Epithelial cell of prostate (primary cell): ENCODE measurements at regions not wholly inside any gene's neighbourhood (a gene's known extent, or its start where the extent isn't known, plus 50 kb on each side); places are given as distances from the start of the nearest gene placed in this dataset.

Experiments used
- DNase-seq: peaks from one replicate; pipeline ENCODE4 v3.0.0-alpha.2; 2011; ENCODE audit warnings: low read depth, low spot score
- H3K27ac ChIP-seq: fragments of 450-650 bp; 2 replicates; pipeline ENCODE4 v1.5.1; 2017; ENCODE audit warnings: mild to moderate bottlenecking

DNA sequence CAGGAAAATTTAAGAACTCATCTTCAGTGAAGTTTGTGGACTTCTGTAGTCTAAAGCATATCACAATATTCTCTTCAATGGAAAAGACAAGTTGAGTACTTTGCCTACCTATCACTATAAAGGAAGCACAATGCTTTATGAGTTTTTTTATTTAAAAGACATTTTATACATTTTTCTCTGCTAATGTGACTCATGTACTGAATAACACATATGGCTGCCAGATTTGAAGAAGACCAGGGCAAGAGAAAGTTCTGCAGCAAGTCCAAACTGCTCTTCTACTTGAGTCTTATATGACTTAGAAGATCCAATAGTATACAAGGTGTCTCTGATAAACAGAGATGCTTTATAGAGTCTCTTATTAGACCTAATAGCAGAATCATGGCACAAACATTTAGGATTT is 978.4 kb downstream of the TLE4 start:
- DNase-seq = no peak
- H3K27ac ChIP-seq = no peak overlapping the region

DNA sequence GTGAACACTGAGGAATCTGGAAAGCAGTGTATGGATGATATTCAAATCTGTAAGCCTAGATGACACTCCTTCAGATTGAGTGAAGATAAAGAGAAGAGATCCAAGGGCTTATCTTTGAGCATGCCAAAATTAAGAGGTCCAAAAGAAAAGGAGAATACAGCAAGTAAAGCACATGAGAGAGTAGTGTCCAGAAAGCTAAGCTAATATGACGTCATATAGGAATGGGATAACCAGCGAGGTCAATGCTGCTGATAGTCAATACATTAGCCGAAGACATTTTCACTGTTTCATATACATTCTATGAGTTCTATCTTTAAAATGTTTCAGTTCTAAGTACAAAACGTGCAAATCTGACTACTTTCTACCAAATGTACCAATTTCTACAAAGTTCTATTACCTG is 975.8 kb downstream of the TLE4 start:
- DNase-seq = no peak

DNA sequence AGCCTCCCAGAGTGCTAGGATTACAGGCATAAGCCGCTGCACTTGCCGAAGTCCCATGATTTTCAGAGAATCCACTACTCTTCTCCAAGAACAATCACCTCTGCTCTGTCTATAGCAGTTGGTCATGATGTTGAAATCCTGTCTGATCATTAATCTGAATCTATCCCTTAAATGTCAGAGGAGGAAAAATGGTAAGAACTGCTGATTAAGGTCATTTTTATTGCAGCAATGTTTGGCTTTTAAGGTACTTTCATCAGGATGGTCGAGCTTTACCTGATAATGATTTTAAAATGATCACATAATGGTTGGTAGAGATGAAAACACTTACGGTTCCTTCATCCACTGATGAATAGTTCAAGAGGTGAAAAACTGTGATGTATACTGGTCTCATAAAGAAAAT is 968.6 kb downstream of the TLE4 start:
- no peak for DNase-seq
- no peak overlapping the region for H3K27ac ChIP-seq

More for the DNA sequence above, 975.8 kb downstream of the TLE4 start:
- H3K27ac ChIP-seq = no peak overlapping the region

DNA sequence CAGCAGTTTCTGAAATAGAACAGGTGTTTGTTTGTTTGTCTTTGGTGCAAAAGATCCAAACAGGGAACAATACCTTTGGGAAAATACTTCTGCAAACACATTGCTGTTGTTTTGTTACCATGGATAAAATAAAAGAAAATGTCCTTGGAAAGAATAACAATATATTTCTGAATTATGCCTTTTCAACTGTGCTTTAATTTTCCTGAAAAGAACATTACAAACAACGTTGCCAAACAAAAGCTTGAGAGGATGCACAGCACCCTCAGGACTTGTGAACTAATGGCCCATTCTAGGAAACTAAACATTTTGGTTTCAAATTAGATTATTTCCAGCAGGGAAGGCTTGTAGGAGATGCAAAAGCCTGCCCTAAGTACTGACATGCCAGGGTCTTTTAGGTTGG is 967.2 kb downstream of the TLE4 start:
- DNase-seq = no peak
- H3K27ac ChIP-seq = no peak overlapping the region

DNA sequence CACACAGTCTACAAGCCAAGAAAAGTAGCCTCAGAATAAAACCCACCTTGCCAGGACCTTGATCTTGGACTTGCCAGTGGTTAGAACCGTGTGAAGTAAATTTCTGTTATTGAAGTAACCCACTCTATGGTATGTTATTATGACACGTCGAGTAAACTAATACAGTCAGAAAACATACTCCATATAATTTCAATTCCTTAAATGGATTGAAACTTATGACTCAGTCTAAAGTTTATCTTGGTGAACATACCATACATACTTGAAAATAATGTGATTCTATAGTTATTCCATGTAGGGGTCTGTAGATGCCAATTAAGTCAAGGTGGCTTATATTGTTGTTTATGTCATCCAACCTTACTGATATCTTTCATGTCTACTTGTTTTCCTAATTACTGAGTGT is 950.7 kb downstream of the TLE4 start:
- H3K27ac ChIP-seq = no peak overlapping the region
- DNase-seq = no peak

DNA sequence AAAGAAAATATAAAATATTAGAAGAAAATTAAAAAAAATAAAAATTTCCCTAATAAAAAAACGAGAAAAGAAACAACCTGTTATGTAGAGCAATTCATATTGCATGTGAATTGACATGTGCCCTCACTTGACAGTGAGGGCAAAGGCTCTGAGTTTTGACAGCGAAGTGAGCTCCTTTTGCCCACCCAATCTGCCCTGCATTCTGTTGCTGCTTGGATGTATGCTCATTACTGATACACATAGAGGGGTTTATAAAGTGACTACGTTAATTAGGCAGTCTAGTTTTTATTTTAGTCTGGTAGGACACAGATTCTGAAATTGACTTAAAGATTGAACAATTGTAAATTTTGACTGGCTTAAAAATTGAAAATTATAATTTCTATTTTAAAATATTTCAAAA is 949.4 kb downstream of the TLE4 start:
- no peak overlapping the region for H3K27ac ChIP-seq
- no peak for DNase-seq

DNA sequence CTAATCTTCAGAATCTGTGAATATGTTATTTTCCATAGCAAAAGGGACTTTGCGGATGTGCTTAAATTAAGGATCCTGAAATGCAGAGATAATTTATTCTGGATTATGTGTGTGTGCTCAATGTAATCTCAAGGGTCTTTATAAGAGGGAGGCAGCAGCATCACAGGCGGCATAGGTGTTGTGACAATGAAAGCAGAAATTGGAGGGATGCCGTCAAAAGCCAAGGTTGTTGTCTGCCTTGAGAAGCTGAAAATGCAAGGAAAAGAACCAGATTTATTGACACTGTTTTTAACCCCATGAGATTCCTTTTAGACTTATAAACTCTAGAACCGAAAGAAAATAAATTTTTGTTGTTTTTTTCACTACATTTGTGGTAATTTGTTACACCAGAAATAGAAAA is 948.5 kb downstream of the TLE4 start:
- H3K27ac ChIP-seq = no peak overlapping the region

DNA sequence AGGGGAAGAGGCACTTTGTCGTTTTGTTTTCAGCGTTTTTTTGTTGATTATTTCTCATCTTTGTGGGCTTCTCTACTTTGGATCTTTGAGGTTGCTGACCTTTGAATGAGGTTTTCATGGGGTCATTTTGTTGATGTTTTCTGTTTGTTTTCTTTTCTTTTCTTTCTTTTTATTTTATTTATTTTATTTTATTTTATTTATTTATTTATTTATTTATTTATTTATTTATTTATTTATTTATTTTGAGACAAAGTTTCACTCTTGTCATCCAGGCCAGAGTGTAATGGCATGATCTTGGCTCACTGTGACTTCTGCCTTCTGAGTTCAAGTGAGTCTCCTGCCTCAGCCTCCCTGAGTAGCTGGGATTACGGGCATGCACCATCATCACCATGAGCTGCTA is 946.7 kb downstream of the TLE4 start:
- DNase-seq = no peak
- H3K27ac ChIP-seq = no peak overlapping the region

More for the DNA sequence above, 948.5 kb downstream of the TLE4 start:
- no peak for DNase-seq

DNA sequence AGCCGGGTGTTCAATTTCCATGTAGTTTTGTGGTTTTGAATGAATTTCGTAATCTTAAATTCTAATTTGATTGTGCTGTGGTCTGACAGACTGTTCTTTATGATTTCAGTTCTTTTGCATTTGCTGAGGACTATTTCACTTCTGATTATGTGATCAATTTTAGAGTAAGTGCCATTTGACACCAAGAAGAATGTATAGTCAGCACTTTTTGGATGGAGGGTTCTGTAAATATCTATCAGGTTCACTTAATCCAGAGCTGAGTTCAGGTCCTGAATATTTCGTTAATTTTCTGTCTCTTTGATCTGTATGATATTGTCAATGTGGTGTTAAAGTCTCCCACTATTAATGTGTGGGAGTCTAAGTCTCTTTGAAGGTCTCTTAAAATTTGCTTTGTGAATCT is 944.9 kb downstream of the TLE4 start:
- no peak overlapping the region for H3K27ac ChIP-seq
- no peak for DNase-seq

DNA sequence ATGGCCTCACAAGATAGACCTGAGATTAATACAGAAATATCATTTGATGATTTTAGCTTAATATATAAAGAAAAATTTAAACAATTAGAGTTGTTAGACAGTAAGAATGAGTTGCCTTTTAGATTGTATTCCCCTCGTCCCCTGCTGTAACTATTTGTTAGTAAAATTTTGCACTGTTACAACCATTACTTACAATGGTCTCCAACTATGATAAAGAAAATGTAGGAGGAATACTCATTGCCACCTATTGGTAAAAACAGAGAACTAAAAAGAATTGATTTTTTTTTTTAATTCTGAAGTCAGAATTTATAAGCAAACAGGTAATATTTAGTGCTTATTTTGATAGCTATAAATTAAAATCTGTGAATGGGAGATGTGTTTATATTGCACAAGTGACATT is 937.6 kb downstream of the TLE4 start:
- DNase-seq = no peak

DNA sequence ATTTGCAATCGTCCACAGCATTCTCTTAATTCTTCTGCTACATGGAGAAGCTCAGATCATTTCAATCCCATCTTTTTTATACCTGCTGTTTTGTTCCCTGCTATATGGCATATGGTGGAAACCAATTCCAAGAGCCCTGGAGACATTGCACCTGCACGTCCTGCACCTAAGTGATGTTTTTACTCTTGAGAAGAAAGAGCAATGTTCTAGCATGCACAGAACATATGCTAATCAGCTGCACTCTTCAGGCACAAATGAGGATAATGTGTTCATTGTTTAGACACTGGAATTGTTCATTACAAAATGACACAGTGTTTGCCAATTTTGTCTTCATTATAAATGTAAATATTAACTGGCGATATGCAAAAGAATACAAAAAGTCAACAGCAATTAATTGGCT is 935.8 kb downstream of the TLE4 start:
- no peak for DNase-seq
- H3K27ac ChIP-seq = no peak overlapping the region

More for the DNA sequence above, 937.6 kb downstream of the TLE4 start:
- H3K27ac ChIP-seq = no peak overlapping the region

DNA sequence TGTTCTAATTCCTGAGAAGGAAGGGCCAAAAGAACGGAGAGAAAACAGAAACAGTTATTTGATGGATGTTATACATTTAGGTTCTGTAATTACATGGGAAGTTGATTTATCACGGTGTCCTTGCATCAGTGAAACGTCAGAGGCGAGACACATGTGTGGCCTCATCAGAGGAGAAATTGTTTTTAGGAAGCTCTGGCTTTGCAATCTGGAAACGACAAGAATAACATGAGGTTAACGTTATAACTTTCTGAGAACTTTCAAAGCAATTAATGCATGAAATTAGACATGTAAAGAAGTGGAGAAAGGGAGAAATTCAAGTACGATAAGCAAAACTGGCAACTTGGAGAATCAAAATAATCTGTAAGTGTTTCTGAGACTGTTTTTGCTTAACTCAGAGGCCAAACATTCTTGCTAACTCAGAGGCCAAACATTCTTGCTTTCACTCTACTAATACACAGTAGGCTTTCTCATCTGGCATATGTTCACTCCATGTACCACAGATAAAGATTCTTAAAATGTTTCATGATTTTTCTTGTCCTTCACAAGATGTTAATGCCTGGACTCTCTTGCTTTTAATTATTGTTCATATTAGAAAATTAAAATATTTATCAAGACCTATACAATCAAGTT is 933.0 kb downstream of the TLE4 start:
- no peak for DNase-seq
- H3K27ac ChIP-seq = no peak overlapping the region

DNA sequence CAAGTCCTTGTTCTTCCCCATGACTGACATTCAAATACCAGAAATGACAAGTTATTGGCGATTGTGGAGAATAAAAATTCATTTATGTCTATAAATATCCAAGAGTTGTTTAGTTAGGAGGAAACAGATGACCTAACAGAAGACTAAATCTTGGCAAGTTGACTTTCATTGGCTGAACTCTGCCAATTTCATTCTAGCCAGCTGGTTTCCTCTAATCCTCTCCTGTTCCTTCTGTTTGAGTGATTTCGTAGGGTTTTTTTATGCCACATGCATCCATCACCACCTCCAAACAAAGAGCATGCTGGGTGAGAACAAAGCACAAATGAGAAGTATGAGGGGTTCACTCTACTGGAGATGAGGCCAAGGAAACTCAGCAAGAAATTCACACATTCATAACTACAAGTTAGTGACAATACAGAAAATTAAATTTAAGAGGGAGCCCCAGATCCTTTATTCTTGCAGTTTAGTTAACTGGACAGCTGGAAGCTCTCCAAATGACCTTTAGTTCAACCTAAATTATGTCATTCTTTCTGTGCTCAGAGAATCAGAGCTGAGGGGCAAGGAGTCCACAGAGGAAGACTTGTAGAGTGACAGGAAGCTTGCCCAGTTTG is 932.0 kb downstream of the TLE4 start:
- H3K27ac ChIP-seq = no peak overlapping the region
- DNase-seq = no peak

DNA sequence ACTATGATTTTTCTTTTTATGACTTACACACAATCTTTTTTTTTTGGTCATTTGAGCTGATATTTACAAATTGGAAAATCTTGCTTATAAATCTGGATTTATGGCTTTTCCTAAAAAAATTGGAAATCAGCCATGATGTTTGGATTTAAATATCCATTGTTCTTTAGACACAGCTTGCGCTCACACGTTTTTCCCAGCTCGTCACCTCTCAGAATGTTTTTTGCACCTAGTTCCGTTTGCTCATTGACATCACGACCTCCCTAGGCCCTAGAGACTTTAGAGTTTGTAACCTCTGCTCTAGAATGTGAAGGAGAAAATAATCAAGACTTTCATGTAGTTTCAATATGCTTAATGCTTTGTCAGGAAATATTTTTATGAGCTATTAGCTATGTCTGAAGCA is 930.5 kb downstream of the TLE4 start:
- no peak for DNase-seq
- no peak overlapping the region for H3K27ac ChIP-seq

DNA sequence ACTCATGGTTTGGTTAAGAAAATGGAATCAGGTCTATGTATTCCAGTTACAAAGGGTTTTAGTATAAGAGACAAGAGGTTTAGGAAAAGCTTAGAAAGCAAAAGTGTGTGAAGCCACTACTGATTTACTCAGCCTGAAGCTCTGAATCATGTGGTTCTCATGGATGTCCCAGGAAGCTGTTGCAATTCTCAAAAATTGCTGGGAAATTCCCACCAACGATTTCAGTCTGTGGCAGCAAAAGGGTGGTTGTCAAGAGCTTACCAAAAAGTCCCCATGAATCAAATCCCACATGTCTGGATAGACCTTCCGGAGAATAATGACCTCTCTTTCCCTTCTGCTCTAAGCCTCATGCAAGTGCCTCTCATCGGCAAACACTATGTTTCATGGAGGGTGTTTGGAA is 929.9 kb downstream of the TLE4 start:
- DNase-seq = no peak
- H3K27ac ChIP-seq = no peak overlapping the region

DNA sequence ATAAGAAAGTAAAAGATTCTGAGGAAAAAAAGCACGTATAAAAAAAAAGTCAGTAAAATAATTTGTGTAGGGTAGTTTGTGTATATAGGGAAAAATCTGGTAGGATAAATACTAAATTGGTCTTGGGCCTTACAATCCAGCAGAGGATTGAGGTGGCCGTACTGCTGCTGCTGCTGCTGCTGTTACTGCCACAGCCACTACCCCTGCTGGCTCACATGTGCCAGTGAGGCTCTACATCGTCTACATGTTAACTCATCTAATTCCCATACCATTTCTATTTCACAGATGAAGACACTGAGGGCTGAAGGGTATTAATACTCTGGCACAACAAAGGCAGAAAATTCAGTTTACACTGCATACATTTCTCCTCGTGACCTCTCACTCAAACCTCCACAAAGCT is 928.5 kb downstream of the TLE4 start:
- no peak for DNase-seq
- no peak overlapping the region for H3K27ac ChIP-seq

DNA sequence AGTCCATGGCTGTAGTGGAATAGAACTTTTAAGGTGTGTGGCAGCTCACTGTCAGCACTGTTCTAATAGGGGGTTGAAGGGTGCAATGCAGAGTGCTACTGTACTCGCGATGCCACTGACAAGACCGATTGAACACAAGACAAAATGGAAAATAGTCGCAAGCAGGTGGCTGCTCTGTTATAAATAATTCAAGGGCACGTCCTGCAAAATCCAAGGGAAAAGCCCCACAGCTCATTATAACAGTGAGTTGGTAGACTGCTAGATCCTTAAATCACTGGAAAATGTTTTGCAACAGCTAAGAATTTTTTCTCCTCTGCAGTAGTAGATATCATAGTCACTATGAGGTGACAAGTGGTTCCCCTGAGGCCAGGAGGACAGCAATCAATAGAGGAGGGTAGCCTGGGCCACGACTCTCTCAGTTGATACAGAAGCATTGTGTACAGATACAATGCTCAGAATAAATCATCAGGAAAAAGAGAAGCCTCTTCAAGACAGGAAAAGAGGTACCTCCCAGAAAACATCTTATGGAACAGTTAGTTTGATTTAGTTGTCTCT is 926.3 kb downstream of the TLE4 start:
- no peak overlapping the region for H3K27ac ChIP-seq
- no peak for DNase-seq

DNA sequence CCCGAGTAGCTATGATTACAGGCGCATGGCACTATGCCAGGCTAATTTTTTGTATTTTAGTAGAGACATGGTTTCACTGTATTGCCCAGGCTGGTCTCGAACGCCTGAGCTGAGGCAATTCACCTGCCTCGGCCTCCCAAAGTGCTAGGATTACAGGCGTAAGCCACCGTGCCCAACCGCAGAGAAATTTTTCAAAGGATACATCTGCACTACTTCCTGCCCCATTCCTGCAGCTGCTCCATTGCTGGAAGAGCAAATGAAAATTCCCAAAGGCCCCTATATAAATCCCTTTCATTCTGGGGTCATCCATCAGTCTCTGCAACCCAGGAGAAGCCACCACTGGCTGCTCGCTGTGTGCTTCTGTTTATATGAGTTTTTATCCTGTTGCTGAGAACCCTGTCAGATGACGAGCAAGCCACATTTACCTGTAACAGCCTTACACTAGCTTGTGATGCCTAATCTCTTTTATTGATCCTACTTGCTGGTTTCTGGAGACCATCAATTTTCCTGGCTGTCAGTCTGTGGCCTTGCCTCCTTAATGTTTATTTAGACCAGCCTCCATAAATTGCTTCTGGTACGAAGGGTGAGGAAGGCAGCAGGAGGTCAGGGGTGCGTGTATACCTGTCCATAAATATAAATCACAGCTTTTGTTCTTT is 925.3 kb downstream of the TLE4 start:
- DNase-seq = no peak
- no peak overlapping the region for H3K27ac ChIP-seq

DNA sequence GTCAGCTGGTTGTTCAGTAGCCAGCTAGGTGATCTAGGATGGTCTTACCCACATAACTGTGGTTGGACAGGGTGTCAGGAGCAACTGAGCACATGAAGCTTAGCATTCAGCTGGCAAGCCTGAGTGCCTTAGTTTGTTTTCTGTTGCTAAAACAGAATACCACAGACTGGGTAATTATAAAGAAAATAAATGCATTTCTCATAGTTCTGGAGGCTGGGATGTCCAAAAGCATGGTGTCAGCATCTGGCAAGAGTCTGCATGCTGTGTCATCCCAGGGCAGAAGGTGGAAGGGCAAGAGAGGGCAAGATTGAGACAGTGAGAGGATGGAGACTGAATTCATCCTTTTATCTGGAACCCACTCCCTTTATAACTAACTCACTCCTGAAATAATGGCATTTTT is 921.5 kb downstream of the TLE4 start:
- H3K27ac ChIP-seq = no peak overlapping the region
- DNase-seq = no peak

DNA sequence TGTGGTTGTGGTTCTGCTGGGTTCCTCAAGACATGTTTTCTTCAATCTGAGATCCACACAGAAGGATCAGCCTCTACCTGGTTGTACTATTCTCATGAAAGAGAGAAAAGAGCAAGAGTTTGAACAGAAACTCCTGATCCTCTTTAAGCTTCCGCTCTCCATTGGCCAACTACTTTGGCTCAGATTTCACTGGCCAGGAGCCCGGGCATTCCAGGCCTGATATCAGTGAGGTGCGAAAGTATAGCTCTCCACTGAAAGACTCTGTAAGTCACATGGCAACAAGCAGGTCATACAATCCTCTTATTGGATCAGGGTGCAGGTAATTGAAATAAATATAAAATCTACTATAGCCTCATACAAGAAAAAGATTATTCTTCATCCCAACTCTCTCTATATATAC is 920.5 kb downstream of the TLE4 start:
- no peak overlapping the region for H3K27ac ChIP-seq
- no peak for DNase-seq

DNA sequence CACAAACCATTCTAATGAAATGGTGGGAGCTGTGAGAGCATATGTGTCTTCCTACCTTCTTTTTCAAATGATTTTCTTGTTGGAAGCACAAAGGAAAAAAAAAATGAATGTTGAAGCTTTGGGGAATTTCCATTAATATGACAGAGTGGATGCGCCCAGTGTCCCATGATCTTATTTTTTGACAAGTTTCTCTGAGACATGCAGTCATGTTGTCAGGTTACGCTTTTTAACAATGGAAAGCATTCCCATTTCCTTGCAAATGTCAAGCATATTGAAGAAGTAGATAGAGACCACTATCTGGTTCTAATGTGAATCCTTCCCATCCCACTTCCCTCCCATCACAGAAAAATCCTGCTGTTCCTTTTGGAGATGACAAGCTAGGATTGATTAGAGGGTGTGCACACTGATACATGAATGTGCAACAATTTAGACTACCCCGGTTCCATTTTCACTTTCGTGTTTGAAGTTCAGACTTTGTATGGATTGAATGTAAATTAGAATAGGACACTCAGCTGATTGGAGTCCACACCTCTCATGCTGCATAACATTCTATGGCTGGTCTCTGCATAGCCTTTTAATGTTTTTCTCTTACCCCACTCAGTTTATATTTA is 919.4 kb downstream of the TLE4 start:
- no peak for DNase-seq
- H3K27ac ChIP-seq = no peak overlapping the region
